ENCODE measurements at regions not wholly inside any gene's neighbourhood (a gene's known extent, or its start where the extent isn't known, plus 50 kb on each side); places are given as distances from the start of the nearest gene placed in this dataset.

GRCh38 chr2:128573531-128573930 lies 254.9 kb upstream of the HS6ST1 start (continued):
- TF ChIP-seq CBFA2T2 (conservative IDR thresholded peaks at IDR 0.05) (no peak), BMI1 (IDR thresholded peaks at IDR 0.05; ENCODE audit: low read length) (no peak), HOMEZ (CRISPR knock-in tag; IDR thresholded peaks at IDR 0.05) (no peak), REST (IDR thresholded peaks at IDR 0.05; ENCODE audit: borderline replicate concordance) (no peak), REST (CRISPR knock-in tag; IDR thresholded peaks at IDR 0.05; ENCODE audit: low read depth) (no peak)
